Activated CD8-positive, alpha-beta T cell treated with anti-CD3 and anti-CD28 coated beads for 36 hours (primary cell): ENCODE measurements at regions not wholly inside any gene's neighbourhood (a gene's known extent, or its start where the extent isn't known, plus 50 kb on each side); places are given as distances from the start of the nearest gene placed in this dataset.

Experiments
- ATAC-seq: fragments of 200-7000 bp; cut with Tn5 transposase; one replicate; pipeline ENCODE4 v1.10.0; 2021; ENCODE audit warnings: mild to moderate bottlenecking, moderate library complexity
- CTCF ChIA-PET: fragments of 350-600 bp; sonication (Branson Sonifier 250); formaldehyde crosslinking; loops from one replicate; lab custom pipeline; 2021; ENCODE audit warnings: antibody characterized with exemption; lab: Charles Lee
- POLR2A ChIA-PET: fragments of 350-600 bp; sonication (Branson Sonifier 250); formaldehyde crosslinking; loops from one replicate; lab custom pipeline; 2021; ENCODE audit warnings: antibody characterized with exemption; lab: Charles Lee
- DNase-seq: peaks from one replicate; pipeline ENCODE4 v3.0.0-alpha.2; 2020
- H3K27ac Mint-ChIP-seq: one replicate; pipeline ENCODE4 v1.8.0; 2021; ENCODE audit warnings: mild to moderate bottlenecking, mixed read lengths
- H3K27me3 Mint-ChIP-seq: one replicate; pipeline ENCODE4 v1.8.0; 2021; ENCODE audit warnings: mixed read lengths
- H3K36me3 Mint-ChIP-seq: one replicate; pipeline ENCODE4 v1.8.0; 2021; ENCODE audit warnings: low read depth, mixed read lengths
- H3K4me1 Mint-ChIP-seq: one replicate; pipeline ENCODE4 v1.8.0; 2021; ENCODE audit warnings: low read depth, mixed read lengths
- H3K4me3 Mint-ChIP-seq: one replicate; pipeline ENCODE4 v1.8.0; 2021; ENCODE audit warnings: mild to moderate bottlenecking, moderate library complexity, mixed read lengths
- H3K9me3 Mint-ChIP-seq: one replicate; pipeline ENCODE4 v1.8.0; 2021; ENCODE audit warnings: mixed read lengths
- intact Hi-C: fragments of 100-400 bp; cut with micrococcal nuclease; formaldehyde crosslinking; loops from one replicate; pipeline ENCODE4 v1.10.0; 2022
- TF ChIP-seq, protein P1 (sequence below): fragments of 200-600 bp; IDR thresholded peaks from one replicate; pipeline ENCODE4 v1.8.0; 2022; ENCODE audit warnings: antibody characterized with exemption, mild to moderate bottlenecking

- H3K27me3 Mint-ChIP-seq = no peaks in the 10 kb centered on the region
- no peak overlapping the region for H3K27ac Mint-ChIP-seq
- no peaks in the 10 kb centered on the region for H3K4me1 Mint-ChIP-seq
- no peaks in the 10 kb centered on the region for H3K36me3 Mint-ChIP-seq
- H3K4me3 Mint-ChIP-seq = no peak overlapping the region
- H3K9me3 Mint-ChIP-seq = no peaks in the 10 kb centered on the region
- POLR2A ChIA-PET = no interaction called here
- intact Hi-C loops = no loop called here
- DNase-seq = no peak
- CTCF ChIA-PET = no interaction called here
- TF ChIP-seq, protein P1, sequence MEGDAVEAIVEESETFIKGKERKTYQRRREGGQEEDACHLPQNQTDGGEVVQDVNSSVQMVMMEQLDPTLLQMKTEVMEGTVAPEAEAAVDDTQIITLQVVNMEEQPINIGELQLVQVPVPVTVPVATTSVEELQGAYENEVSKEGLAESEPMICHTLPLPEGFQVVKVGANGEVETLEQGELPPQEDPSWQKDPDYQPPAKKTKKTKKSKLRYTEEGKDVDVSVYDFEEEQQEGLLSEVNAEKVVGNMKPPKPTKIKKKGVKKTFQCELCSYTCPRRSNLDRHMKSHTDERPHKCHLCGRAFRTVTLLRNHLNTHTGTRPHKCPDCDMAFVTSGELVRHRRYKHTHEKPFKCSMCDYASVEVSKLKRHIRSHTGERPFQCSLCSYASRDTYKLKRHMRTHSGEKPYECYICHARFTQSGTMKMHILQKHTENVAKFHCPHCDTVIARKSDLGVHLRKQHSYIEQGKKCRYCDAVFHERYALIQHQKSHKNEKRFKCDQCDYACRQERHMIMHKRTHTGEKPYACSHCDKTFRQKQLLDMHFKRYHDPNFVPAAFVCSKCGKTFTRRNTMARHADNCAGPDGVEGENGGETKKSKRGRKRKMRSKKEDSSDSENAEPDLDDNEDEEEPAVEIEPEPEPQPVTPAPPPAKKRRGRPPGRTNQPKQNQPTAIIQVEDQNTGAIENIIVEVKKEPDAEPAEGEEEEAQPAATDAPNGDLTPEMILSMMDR = no peak
- ATAC-seq = no peak
Measured at GRCh38 chr15:53354874-53355273, 404.6 kb downstream of the WDR72 start.

GRCh38 chr15:53351373-53351772 is 408.1 kb downstream of the WDR72 start:
- H3K27ac Mint-ChIP-seq = no peak overlapping the region
- ChIA-PET CTCF (no interaction called here), POLR2A (no interaction called here)
- H3K4me1 Mint-ChIP-seq = no peaks in the 10 kb centered on the region
- no peaks in the 10 kb centered on the region for H3K27me3 Mint-ChIP-seq
- no peaks in the 10 kb centered on the region for H3K9me3 Mint-ChIP-seq
- no peak overlapping the region for H3K4me3 Mint-ChIP-seq
- TF ChIP-seq, protein P1 = no peak
- no peaks in the 10 kb centered on the region for H3K36me3 Mint-ChIP-seq
- intact Hi-C loops = no loop called here
- ATAC-seq = no peak
- DNase-seq = no peak

GRCh38 chr15:53346583-53346982 is 412.9 kb downstream of the WDR72 start:
- intact Hi-C loops = no loop called here
- no peak overlapping the region for H3K4me3 Mint-ChIP-seq
- no peak overlapping the region for H3K27ac Mint-ChIP-seq
- H3K36me3 Mint-ChIP-seq = no peaks in the 10 kb centered on the region
- peaks cover 1% of the 10 kb centered on the region for H3K9me3 Mint-ChIP-seq
- TF ChIP-seq, protein P1 = no peak
- no peaks in the 10 kb centered on the region for H3K27me3 Mint-ChIP-seq
- ATAC-seq (no peak), DNase-seq (no peak)
- no peaks in the 10 kb centered on the region for H3K4me1 Mint-ChIP-seq
- POLR2A ChIA-PET = no interaction called here
- CTCF ChIA-PET = no interaction called here

DNA sequence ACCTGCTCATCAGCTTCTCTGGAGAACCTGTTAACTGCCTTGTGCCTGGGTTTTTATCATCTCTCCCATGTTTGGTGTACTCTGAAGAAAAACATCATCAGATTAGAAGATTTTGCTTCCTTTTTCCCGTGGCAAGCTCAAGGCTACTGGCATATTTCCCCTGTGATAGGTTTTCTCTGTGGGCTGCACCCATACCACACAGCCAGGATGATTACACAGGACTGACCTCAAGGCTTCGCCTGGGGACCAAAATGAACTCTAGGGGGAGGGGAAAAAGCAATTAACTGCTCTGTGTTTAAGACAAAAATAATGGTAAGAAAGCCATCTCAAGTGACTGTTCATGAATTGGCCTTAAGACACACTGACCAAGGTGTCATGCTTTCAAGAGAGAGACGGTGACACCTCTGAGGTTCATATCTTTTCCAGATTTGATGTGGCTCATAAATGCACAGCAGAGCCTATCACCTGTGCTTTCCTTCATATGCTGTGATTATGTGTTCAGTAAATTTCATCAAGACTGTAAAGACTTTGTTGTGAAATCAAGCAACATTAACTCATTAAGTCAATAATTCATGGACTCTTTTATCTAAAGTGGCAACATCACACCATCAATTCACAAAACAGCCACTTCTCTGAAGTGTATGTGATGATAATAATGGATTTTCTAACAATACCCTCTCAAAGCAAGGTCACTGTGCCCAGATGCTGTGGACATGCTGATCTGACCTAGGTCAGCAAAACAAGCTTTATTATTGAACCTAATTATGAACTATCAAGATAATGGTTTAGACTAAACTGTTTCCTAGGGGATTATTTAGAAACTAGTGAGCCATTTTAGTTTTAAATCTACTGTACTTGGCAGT is 427.9 kb downstream of the WDR72 start:
- intact Hi-C loops = no loop called here
- CTCF ChIA-PET = no interaction called here
- DNase-seq (no peak), ATAC-seq (no peak)
- Mint-ChIP-seq H3K4me1 (no peaks in the 10 kb centered on the region), H3K27ac (no peak overlapping the region), H3K9me3 (no peaks in the 10 kb centered on the region), H3K4me3 (no peak overlapping the region), H3K36me3 (no peaks in the 10 kb centered on the region), H3K27me3 (no peaks in the 10 kb centered on the region)
- TF ChIP-seq, protein P1 = no peak
- POLR2A ChIA-PET = no interaction called here

DNA sequence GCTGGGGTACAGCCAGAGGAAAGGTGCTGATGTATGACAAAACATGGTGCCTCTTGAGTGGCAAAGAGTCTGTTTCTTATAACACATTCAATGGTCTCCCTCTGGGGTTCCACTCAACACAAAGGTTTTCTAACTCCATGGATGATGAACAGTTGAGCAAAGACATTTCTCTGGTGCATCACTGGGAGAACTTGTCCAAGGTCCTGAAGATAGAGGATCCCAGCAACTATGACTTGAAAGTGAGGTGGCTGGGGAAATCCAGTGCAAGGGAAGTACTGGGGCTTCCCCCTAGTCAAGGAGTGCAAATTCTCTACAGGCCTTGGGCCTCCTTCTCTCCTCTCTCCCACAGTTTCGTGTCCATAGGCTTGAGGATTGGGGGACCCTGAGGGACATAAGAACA is 431.1 kb downstream of the WDR72 start:
- TF ChIP-seq, protein P1 = no peak
- H3K9me3 Mint-ChIP-seq = no peaks in the 10 kb centered on the region
- no peaks in the 10 kb centered on the region for H3K4me1 Mint-ChIP-seq
- H3K36me3 Mint-ChIP-seq = no peaks in the 10 kb centered on the region
- H3K4me3 Mint-ChIP-seq = no peak overlapping the region
- H3K27me3 Mint-ChIP-seq = no peaks in the 10 kb centered on the region
- ChIA-PET POLR2A (no interaction called here), CTCF (no interaction called here)
- ATAC-seq = no peak
- no peak for DNase-seq
- H3K27ac Mint-ChIP-seq = no peak overlapping the region
- intact Hi-C loops = no loop called here
